K562 (cell line): ENCODE measurements at regions not wholly inside any gene's neighbourhood (a gene's known extent, or its start where the extent isn't known, plus 50 kb on each side); places are given as distances from the start of the nearest gene placed in this dataset.

ENCODE experiments used
- ATAC-seq: fragments of 200-7000 bp; cut with Tn5 transposase; 3 replicates; pipeline ENCODE4 v1.9.1; 2020; ENCODE audit warnings: moderate library complexity
- BruUV-seq: library from RNA; stranded (reverse); fragments of 400-500 nt; replicated peaks from 2 replicates; lab custom pipeline; 2021; lab: Mats Ljungman, UMichigan
- CTCF ChIA-PET: fragments of 300-600 bp; formaldehyde crosslinking; extraction: SDS; loops from one replicate; lab custom pipeline; 2021; ENCODE audit warnings: low intra/inter-chr PET ratio; lab: Yijun Ruan, JAX
- POLR2A ChIA-PET: fragments of 300-600, 350-650 bp; sonication (Branson Sonifier 250); formaldehyde crosslinking; extraction: SDS; loops from one replicate; lab custom pipeline; 2021; ENCODE audit warnings: antibody characterized with exemption, inconsistent platforms; lab: Yijun Ruan, JAX
- DNase-seq, 4 experiments: peaks; one replicate each; pipeline versions ENCODE4 v3.0.0 to v3.0.0-alpha.2; 2011 to 2018; ENCODE audit warnings: low spot score in 3 of 4, mixed read lengths in 3 of 4; ENCODE audit errors: extremely low read depth in 1 of 4
- FAIRE-seq: peaks from 2 replicates; lab custom pipeline; 2011; peaks lifted over from hg19 to GRCh38; lab: Jason Lieb, UNC
- H2AFZ ChIP-seq: 2 replicates; pipeline ENCODE4 v1.6.0; 2011; ENCODE audit warnings: low read depth, low read length, control low read depth, inconsistent platforms
- H3K27ac ChIP-seq: fragments of 200-600 bp; 3 replicates; pipeline ENCODE4 v1.8.0; 2011; ENCODE audit warnings: low read depth, mild to moderate bottlenecking, control low read depth, inconsistent platforms, low read length, moderate library complexity, mixed read lengths; ENCODE audit errors: extremely low read depth
- H3K27me3 ChIP-seq, 2 experiments: fragments of 300-600 bp in 1 of 2; 2 replicates in 1 of 2; 3 replicates in 1 of 2; pipeline versions ENCODE4 v1.6.0 to v1.8.0; 2011; ENCODE audit warnings: inconsistent platforms in 2 of 2, low read length in 2 of 2, mild to moderate bottlenecking in 1 of 2, mixed read lengths in 1 of 2, moderate library complexity in 1 of 2; ENCODE audit not compliant: control insufficient read depth in 2 of 2, insufficient read depth in 2 of 2
- H3K36me3 ChIP-seq: fragments of 300-600 bp; 3 replicates; pipeline ENCODE4 v1.8.0; 2011; ENCODE audit warnings: mild to moderate bottlenecking, low read length, inconsistent platforms; ENCODE audit not compliant: control insufficient read depth, insufficient read depth
- H3K4me1 ChIP-seq, 2 experiments: fragments of 200-600 bp in 1 of 2; replicated peaks in 1 of 2; 2 replicates in 1 of 2; 3 replicates in 1 of 2; pipeline versions ENCODE4 v1.5.1 to v1.8.0; 2011; ENCODE audit warnings: inconsistent platforms in 2 of 2, low read length in 2 of 2, mild to moderate bottlenecking in 1 of 2, mixed read lengths in 1 of 2, moderate library complexity in 1 of 2; ENCODE audit not compliant: control insufficient read depth in 2 of 2, insufficient read depth in 2 of 2
- H3K4me2 ChIP-seq: 2 replicates; pipeline ENCODE4 v1.6.1; 2011; ENCODE audit warnings: low read length, control low read depth, inconsistent platforms, mixed read lengths; ENCODE audit not compliant: insufficient read depth
- H3K4me3 ChIP-seq: fragments of 200-600 bp; sonication (generic), shearing (Covaris generic); 2 replicates; pipeline ENCODE4 v1.5.1; 2016; ENCODE audit warnings: control low read depth, inconsistent platforms
- H3K79me2 ChIP-seq: fragments of 200-600 bp; 3 replicates; pipeline ENCODE4 v1.8.0; 2011; ENCODE audit warnings: low read length, inconsistent platforms; ENCODE audit not compliant: control insufficient read depth, insufficient read depth
- H3K9ac ChIP-seq, 2 experiments: 2 replicates each; pipeline versions ENCODE4 v1.6.0 to v1.6.1; 2011; ENCODE audit warnings: low read depth in 2 of 2, low read length in 2 of 2, control low read depth in 1 of 2, inconsistent platforms in 1 of 2, mild to moderate bottlenecking in 1 of 2, mixed read lengths in 1 of 2; ENCODE audit not compliant: insufficient read depth in 1 of 2
- H3K9me1 ChIP-seq: one replicate; pipeline ENCODE4 v1.6.0; 2011; ENCODE audit warnings: inconsistent platforms, mild to moderate bottlenecking, low read length, moderate library complexity; ENCODE audit not compliant: control insufficient read depth, insufficient read depth
- H3K9me3 ChIP-seq: replicated peaks from 2 replicates; pipeline ENCODE4 v1.5.1; 2011; ENCODE audit warnings: low read depth, low read length, inconsistent platforms; ENCODE audit not compliant: control insufficient read depth, insufficient read depth
- H4K20me1 ChIP-seq: replicated peaks from 2 replicates; pipeline ENCODE4 v1.6.1; 2011; ENCODE audit warnings: low read length, inconsistent platforms, mixed read lengths; ENCODE audit not compliant: control insufficient read depth, insufficient read depth
- ADNP ChIP-seq: fragments of 200-800 bp; sonication (Bioruptor generic); IDR thresholded peaks from 2 replicates; pipeline ENCODE4 v1.6.1; 2016; ENCODE audit warnings: missing genetic modification characterization, missing compliant biosample characterization
- COPS2 ChIP-seq: fragments of 450-650 bp; conservative IDR thresholded peaks from 2 replicates; pipeline ENCODE4 v1.6.1; 2016; ENCODE audit warnings: mild to moderate bottlenecking, moderate library complexity
- GABPB1 ChIP-seq: sonication (generic); formaldehyde crosslinking; IDR thresholded peaks from 2 replicates; pipeline ENCODE4 v1.8.0; 2022; ENCODE audit warnings: mild to moderate bottlenecking, missing genetic modification reagents
- HMGN3 ChIP-seq: IDR thresholded peaks from 2 replicates; pipeline ENCODE4 v1.6.1; 2011; ENCODE audit warnings: borderline replicate concordance, low read depth, mild to moderate bottlenecking, mixed read lengths, low read length; ENCODE audit not compliant: insufficient read length; ENCODE audit errors: extremely low read depth
- KAT7 ChIP-seq: sonication (generic); formaldehyde crosslinking; IDR thresholded peaks from 2 replicates; pipeline ENCODE4 v1.8.0; 2022; ENCODE audit warnings: missing genetic modification reagents, mild to moderate bottlenecking, borderline replicate concordance
- LARP7 ChIP-seq: fragments of 450-650 bp; IDR thresholded peaks from 2 replicates; pipeline ENCODE4 v1.6.1; 2016
- NFIC ChIP-seq: fragments of 450-650 bp; IDR thresholded peaks from 2 replicates; pipeline ENCODE4 v1.6.1; 2017; ENCODE audit warnings: mild to moderate bottlenecking, inconsistent platforms
- POLR2G ChIP-seq: fragments of 200-400 bp; formaldehyde crosslinking; IDR thresholded peaks from 2 replicates; pipeline ENCODE4 v1.6.1; 2017; ENCODE audit warnings: low read depth, mild to moderate bottlenecking, antibody characterized with exemption, low read length, moderate library complexity
- PYGO2 ChIP-seq: fragments of 450-650 bp; IDR thresholded peaks from 2 replicates; pipeline ENCODE4 v1.6.1; 2016; ENCODE audit warnings: mild to moderate bottlenecking, missing genetic modification characterization, moderate library complexity, missing compliant biosample characterization
- ZBTB1 ChIP-seq: sonication (generic); formaldehyde crosslinking; IDR thresholded peaks from 2 replicates; pipeline ENCODE4 v1.8.1; 2023; ENCODE audit warnings: missing genetic modification reagents, low read depth, mild to moderate bottlenecking, borderline replicate concordance
- WGBS: fragments of 100-300 bp; shearing (Covaris generic); methylation state at CpG from one replicate; pipeline ENCODE4 v1.1.6; 2016; ENCODE audit warnings: low coverage, mixed read lengths; ENCODE audit not compliant: insufficient coverage; ENCODE audit errors: missing lambda C conversion rate; 5-methylcytosine and 5-hydroxymethylcytosine counted together
- in situ Hi-C: fragments of 300-500 bp; cut with MboI; formaldehyde crosslinking; loops from 4 replicates; pipeline ENCODE4 v1.15.0; 2018; ENCODE audit warnings: inconsistent platforms, mixed read lengths
- intact Hi-C: fragments of 100-400 bp; cut with micrococcal nuclease; formaldehyde crosslinking; loops from 2 replicates; pipeline ENCODE4 v1.14.2; 2022
- TF ChIP-seq, protein P1 (sequence below): fragments of 250-450 bp; sonication (Bioruptor Pico); IDR thresholded peaks from 2 replicates; pipeline ENCODE4 v1.4.0; 2020; ENCODE audit warnings: mild to moderate bottlenecking, moderate library complexity
- TF ChIP-seq, protein P2 (sequence below), 2 experiments: IDR thresholded peaks; 2 replicates each; pipeline ENCODE4 v1.6.1; 2012; ENCODE audit warnings: improper control_type of control experiment in 2 of 2, low read depth in 2 of 2, low read length in 2 of 2, borderline replicate concordance in 1 of 2
- TF ChIP-seq, protein P3 (sequence below): fragments of 450-650 bp; formaldehyde crosslinking; IDR thresholded peaks from 2 replicates; pipeline ENCODE4 v1.4.0; 2022; ENCODE audit warnings: missing genetic modification characterization

DNA sequence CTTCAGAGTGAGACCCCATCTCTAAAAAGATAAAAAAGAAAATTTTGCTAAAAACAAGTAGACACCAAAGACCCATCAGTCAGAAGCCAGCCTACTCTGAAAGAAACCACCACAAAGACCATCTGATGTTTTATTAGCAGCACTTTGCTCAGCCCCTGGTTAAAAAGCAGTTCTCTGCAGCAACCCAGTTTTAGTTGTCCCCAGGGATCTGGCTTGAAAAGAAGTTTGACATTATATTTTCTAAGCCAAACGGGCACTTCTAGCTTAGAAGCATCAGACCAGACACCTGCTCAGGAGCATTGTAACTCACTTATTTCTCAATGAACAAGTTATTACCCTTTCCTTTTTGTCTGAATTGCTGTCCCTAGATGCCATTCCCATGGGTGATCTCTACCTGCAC lies 164.2 kb upstream of the ETAA1 start:
- H3K9ac ChIP-seq, result no peak overlapping the region
- no peak overlapping the region for H3K4me3 ChIP-seq
- 7% methylated on average over 1 of the region's 1 CpG for WGBS
- ChIA-PET CTCF (no interaction called here), POLR2A (no interaction called here)
- H3K36me3 ChIP-seq, result no peaks in the 10 kb centered on the region
- no peaks in the 10 kb centered on the region for H3K9me3 ChIP-seq
- intact Hi-C loops (no loop called here), in situ Hi-C loops (no loop called here)
- ATAC-seq, result no peak
- BruUV-seq, result no TSS peak
- no peak for DNase-seq
- H3K4me2 ChIP-seq, result no peak overlapping the region
- no peak overlapping the region for H3K27ac ChIP-seq
- no peak overlapping the region for H2AFZ ChIP-seq
- no peaks in the 10 kb centered on the region for H3K9me1 ChIP-seq
- H3K27me3 ChIP-seq, result no peaks in the 10 kb centered on the region
- no peaks in the 10 kb centered on the region for H3K79me2 ChIP-seq
- H4K20me1 ChIP-seq, result no peaks in the 10 kb centered on the region
- FAIRE-seq, result no peak
- no peaks in the 10 kb centered on the region for H3K4me1 ChIP-seq
- TF ChIP-seq GABPB1 (CRISPR knock-in tag) (no peak), NFIC (no peak), POLR2G (no peak), PYGO2 (tag) (no peak), COPS2 (no peak), HMGN3 (no peak), LARP7 (no peak), ZBTB1 (CRISPR knock-in tag) (no peak), ADNP (tag) (no peak), KAT7 (CRISPR knock-in tag) (no peak)
- TF ChIP-seq, protein P1, sequence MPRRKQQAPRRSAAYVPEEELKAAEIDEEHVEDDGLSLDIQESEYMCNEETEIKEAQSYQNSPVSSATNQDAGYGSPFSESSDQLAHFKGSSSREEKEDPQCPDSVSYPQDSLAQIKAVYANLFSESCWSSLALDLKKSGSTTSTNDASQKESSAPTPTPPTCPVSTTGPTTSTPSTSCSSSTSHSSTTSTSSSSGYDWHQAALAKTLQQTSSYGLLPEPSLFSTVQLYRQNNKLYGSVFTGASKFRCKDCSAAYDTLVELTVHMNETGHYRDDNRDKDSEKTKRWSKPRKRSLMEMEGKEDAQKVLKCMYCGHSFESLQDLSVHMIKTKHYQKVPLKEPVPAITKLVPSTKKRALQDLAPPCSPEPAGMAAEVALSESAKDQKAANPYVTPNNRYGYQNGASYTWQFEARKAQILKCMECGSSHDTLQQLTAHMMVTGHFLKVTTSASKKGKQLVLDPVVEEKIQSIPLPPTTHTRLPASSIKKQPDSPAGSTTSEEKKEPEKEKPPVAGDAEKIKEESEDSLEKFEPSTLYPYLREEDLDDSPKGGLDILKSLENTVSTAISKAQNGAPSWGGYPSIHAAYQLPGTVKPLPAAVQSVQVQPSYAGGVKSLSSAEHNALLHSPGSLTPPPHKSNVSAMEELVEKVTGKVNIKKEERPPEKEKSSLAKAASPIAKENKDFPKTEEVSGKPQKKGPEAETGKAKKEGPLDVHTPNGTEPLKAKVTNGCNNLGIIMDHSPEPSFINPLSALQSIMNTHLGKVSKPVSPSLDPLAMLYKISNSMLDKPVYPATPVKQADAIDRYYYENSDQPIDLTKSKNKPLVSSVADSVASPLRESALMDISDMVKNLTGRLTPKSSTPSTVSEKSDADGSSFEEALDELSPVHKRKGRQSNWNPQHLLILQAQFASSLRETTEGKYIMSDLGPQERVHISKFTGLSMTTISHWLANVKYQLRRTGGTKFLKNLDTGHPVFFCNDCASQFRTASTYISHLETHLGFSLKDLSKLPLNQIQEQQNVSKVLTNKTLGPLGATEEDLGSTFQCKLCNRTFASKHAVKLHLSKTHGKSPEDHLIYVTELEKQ (CRISPR knock-in tag), result no peak
- TF ChIP-seq, protein P2, sequence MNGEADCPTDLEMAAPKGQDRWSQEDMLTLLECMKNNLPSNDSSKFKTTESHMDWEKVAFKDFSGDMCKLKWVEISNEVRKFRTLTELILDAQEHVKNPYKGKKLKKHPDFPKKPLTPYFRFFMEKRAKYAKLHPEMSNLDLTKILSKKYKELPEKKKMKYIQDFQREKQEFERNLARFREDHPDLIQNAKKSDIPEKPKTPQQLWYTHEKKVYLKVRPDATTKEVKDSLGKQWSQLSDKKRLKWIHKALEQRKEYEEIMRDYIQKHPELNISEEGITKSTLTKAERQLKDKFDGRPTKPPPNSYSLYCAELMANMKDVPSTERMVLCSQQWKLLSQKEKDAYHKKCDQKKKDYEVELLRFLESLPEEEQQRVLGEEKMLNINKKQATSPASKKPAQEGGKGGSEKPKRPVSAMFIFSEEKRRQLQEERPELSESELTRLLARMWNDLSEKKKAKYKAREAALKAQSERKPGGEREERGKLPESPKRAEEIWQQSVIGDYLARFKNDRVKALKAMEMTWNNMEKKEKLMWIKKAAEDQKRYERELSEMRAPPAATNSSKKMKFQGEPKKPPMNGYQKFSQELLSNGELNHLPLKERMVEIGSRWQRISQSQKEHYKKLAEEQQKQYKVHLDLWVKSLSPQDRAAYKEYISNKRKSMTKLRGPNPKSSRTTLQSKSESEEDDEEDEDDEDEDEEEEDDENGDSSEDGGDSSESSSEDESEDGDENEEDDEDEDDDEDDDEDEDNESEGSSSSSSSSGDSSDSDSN (IDR thresholded peaks at IDR 0.05; ENCODE audit: borderline replicate concordance in 1 of 2, low read depth in 2 of 2, low read length in 2 of 2), result no peak
- TF ChIP-seq, protein P3, sequence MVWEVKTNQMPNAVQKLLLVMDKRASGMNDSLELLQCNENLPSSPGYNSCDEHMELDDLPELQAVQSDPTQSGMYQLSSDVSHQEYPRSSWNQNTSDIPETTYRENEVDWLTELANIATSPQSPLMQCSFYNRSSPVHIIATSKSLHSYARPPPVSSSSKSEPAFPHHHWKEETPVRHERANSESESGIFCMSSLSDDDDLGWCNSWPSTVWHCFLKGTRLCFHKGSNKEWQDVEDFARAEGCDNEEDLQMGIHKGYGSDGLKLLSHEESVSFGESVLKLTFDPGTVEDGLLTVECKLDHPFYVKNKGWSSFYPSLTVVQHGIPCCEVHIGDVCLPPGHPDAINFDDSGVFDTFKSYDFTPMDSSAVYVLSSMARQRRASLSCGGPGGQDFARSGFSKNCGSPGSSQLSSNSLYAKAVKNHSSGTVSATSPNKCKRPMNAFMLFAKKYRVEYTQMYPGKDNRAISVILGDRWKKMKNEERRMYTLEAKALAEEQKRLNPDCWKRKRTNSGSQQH, result no peak
